DND-41 (cell line): ENCODE measurements at regions not wholly inside any gene's neighbourhood (a gene's known extent, or its start where the extent isn't known, plus 50 kb on each side); places are given as distances from the start of the nearest gene placed in this dataset.

Source experiments
- CTCF ChIP-seq: IDR thresholded peaks from 2 replicates; pipeline ENCODE4 v1.5.1; 2012; ENCODE audit warnings: borderline replicate concordance, low read length, moderate library complexity, mild to moderate bottlenecking; ENCODE audit not compliant: poor library complexity, severe bottlenecking; ENCODE audit errors: extremely low read depth
- EZH2 ChIP-seq: IDR thresholded peaks from 3 replicates; pipeline ENCODE4 v1.6.1; 2012; ENCODE audit warnings: borderline replicate concordance, low read depth, mild to moderate bottlenecking, moderate library complexity, low read length, inconsistent platforms; ENCODE audit not compliant: severe bottlenecking

GRCh38 chr10:111289461-111289860 is 212.6 kb downstream of the ADRA2A start:
- TF ChIP-seq CTCF (no peak), EZH2 (no peak)
